ENCODE measurements at regions not wholly inside any gene's neighbourhood (a gene's known extent, or its start where the extent isn't known, plus 50 kb on each side); places are given as distances from the start of the nearest gene placed in this dataset.

DNA sequence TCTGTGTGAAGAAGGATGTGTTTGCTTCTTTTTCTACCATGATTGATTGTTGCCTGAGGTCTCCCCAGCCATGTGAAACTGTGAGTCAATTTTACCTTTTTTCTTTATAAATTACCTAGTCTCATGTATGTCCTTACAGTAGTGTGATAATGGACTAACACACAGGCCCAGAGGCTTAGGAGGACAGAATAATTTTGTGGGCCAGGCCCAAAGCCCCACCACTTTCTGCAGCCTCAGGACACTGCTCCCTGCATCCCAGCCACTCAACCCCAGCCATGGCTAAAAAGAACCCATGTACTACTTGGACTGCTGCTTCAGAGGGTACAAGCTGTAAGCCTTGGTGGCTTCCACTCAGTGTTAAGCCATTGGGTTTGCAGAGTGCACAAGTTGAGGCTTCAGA is 512.7 kb upstream of the CT83 start:
- TF ChIP-seq CEBPB (IDR thresholded peaks at IDR 0.05; ENCODE audit: low read depth, low read length): no peak
- TF ChIP-seq, protein P1, sequence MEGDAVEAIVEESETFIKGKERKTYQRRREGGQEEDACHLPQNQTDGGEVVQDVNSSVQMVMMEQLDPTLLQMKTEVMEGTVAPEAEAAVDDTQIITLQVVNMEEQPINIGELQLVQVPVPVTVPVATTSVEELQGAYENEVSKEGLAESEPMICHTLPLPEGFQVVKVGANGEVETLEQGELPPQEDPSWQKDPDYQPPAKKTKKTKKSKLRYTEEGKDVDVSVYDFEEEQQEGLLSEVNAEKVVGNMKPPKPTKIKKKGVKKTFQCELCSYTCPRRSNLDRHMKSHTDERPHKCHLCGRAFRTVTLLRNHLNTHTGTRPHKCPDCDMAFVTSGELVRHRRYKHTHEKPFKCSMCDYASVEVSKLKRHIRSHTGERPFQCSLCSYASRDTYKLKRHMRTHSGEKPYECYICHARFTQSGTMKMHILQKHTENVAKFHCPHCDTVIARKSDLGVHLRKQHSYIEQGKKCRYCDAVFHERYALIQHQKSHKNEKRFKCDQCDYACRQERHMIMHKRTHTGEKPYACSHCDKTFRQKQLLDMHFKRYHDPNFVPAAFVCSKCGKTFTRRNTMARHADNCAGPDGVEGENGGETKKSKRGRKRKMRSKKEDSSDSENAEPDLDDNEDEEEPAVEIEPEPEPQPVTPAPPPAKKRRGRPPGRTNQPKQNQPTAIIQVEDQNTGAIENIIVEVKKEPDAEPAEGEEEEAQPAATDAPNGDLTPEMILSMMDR (IDR thresholded peaks at IDR 0.05; ENCODE audit: control extremely low read depth in 1 of 3, insufficient read depth in 1 of 3, low read depth in 1 of 3, low read length in 3 of 3): no peak
- TF ChIP-seq EP300 (IDR thresholded peaks at IDR 0.05; ENCODE audit: borderline replicate concordance in 1 of 2, low read depth in 2 of 2, low read length in 2 of 2): no peak
- no peak for TF ChIP-seq POLR2A (IDR thresholded peaks at IDR 0.05; ENCODE audit: control extremely low read depth in 1 of 2, low read depth in 2 of 2, low read length in 2 of 2)
- no peak for TF ChIP-seq EZH2 (IDR thresholded peaks at IDR 0.05; ENCODE audit: low read depth, low read length, severe bottlenecking)
- no peak for TF ChIP-seq HDAC2 (IDR thresholded peaks at IDR 0.05; ENCODE audit: borderline replicate concordance in 1 of 2, low read depth in 2 of 2, low read length in 2 of 2)

Data from H1 (cell line).